Progenitor cell of endocrine pancreas (in vitro differentiated cells): ENCODE measurements at regions not wholly inside any gene's neighbourhood (a gene's known extent, or its start where the extent isn't known, plus 50 kb on each side); places are given as distances from the start of the nearest gene placed in this dataset.

Experiments used
- DNase-seq: peaks from one replicate; pipeline ENCODE4 v3.0.0; 2021; ENCODE audit warnings: low spot score; ENCODE audit not compliant: unreplicated experiment
- H3K27ac Mint-ChIP-seq: 2 replicates; pipeline ENCODE4 v1.8.0; 2021; ENCODE audit warnings: mild to moderate bottlenecking, moderate library complexity, mixed read lengths
- H3K27me3 Mint-ChIP-seq: 2 replicates; pipeline ENCODE4 v1.8.0; 2021; ENCODE audit warnings: mixed read lengths
- H3K36me3 Mint-ChIP-seq: 2 replicates; pipeline ENCODE4 v1.8.0; 2022; ENCODE audit warnings: mixed read lengths; ENCODE audit not compliant: insufficient read depth
- H3K4me1 Mint-ChIP-seq: 2 replicates; pipeline ENCODE4 v1.8.0; 2021; ENCODE audit warnings: low read depth, mixed read lengths
- H3K4me3 Mint-ChIP-seq: 2 replicates; pipeline ENCODE4 v1.8.0; 2021; ENCODE audit warnings: low read depth, mild to moderate bottlenecking, moderate library complexity, mixed read lengths
- H3K9me3 Mint-ChIP-seq: 2 replicates; pipeline ENCODE4 v1.8.0; 2021; ENCODE audit warnings: low read depth, mixed read lengths
- CTCF ChIP-seq: fragments of 200-600 bp; sonication (generic); IDR thresholded peaks from one replicate; pipeline ENCODE4 v1.5.0; 2021; ENCODE audit warnings: antibody characterized with exemption, mild to moderate bottlenecking; ENCODE audit not compliant: unreplicated experiment

GRCh38 chr4:130023088-130023487, 927.1 kb downstream of the C4orf33 start:
- Mint-ChIP-seq H3K4me1 (no peaks in the 10 kb centered on the region), H3K27me3 (no peaks in the 10 kb centered on the region), H3K9me3 (no peaks in the 10 kb centered on the region), H3K4me3 (no peak overlapping the region), H3K27ac (no peak overlapping the region), H3K36me3 (no peaks in the 10 kb centered on the region)
- no peak for DNase-seq
- no peak for TF ChIP-seq CTCF

GRCh38 chr4:130025701-130026100, 929.7 kb downstream of the C4orf33 start:
- H3K27ac Mint-ChIP-seq: no peak overlapping the region

DNA sequence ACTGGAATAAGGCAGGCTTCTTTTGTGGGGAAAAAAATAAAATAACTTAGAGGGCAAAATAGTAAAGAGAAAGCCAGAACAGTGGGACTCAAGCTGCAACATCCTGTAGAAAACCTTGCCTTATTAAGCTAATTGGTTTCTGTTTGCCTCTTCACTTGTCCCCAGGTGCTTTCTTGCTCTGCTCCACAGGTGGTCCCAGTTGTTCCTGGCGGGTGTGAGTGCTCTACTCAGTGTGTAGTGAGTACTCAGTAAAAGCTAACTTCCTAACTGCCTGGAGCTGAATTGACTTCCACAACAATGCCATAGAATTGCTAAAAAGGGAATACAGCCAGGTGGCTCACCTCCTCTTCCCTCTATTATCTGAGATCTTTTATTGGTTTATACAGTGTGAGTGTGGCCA, 930.2 kb downstream of the C4orf33 start:
- peaks cover 3% of the 10 kb centered on the region for H3K27me3 Mint-ChIP-seq
- no peaks in the 10 kb centered on the region for H3K9me3 Mint-ChIP-seq
- no peaks in the 10 kb centered on the region for H3K36me3 Mint-ChIP-seq
- peaks cover 10% of the 10 kb centered on the region for H3K4me1 Mint-ChIP-seq
- no peak overlapping the region for H3K27ac Mint-ChIP-seq
- no peak for TF ChIP-seq CTCF
- no peak for DNase-seq
- no peak overlapping the region for H3K4me3 Mint-ChIP-seq

More at GRCh38 chr4:130025701-130026100, 929.7 kb downstream of the C4orf33 start:
- H3K36me3 Mint-ChIP-seq: no peaks in the 10 kb centered on the region
- TF ChIP-seq CTCF: no peak
- peaks cover under 1% of the 10 kb centered on the region for H3K27me3 Mint-ChIP-seq
- peaks cover 8% of the 10 kb centered on the region for H3K4me1 Mint-ChIP-seq
- H3K4me3 Mint-ChIP-seq: no peak overlapping the region
- H3K9me3 Mint-ChIP-seq: no peaks in the 10 kb centered on the region
- no peak for DNase-seq

DNA sequence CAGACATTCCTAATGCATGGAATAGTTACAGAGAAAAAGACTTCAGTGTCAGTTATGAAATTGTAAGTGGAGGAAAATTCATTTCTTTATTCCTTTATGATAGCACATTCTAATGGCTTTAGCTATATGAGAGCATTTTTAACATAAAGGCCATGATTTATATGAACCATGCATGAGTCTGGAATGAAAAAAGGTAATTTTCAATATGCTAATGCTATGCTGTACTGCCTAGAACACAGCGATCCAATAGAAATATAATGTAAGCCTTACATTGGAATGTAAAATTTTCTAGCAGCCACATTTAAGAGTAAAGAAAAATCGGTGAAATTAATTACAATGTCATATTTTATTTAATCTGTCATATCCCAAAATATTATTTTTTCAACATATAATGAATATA, 932.0 kb downstream of the C4orf33 start:
- no peak for DNase-seq
- Mint-ChIP-seq H3K27ac (no peak overlapping the region), H3K4me1 (peaks cover 10% of the 10 kb centered on the region), H3K9me3 (no peaks in the 10 kb centered on the region), H3K36me3 (no peaks in the 10 kb centered on the region), H3K27me3 (peaks cover 15% of the 10 kb centered on the region), H3K4me3 (no peak overlapping the region)
- TF ChIP-seq CTCF: no peak

- peaks cover 15% of the 10 kb centered on the region for H3K27me3 Mint-ChIP-seq
- DNase-seq: no peak
- H3K9me3 Mint-ChIP-seq: no peaks in the 10 kb centered on the region
- no peak overlapping the region for H3K27ac Mint-ChIP-seq
- H3K36me3 Mint-ChIP-seq: no peaks in the 10 kb centered on the region
- peaks cover 10% of the 10 kb centered on the region for H3K4me1 Mint-ChIP-seq
- TF ChIP-seq CTCF: no peak
- H3K4me3 Mint-ChIP-seq: no peak overlapping the region
Measured at GRCh38 chr4:130028552-130028951, 932.6 kb downstream of the C4orf33 start.
